Upper lobe of right lung (tissue), 1 donor: ENCODE measurements at regions not wholly inside any gene's neighbourhood (a gene's known extent, or its start where the extent isn't known, plus 50 kb on each side); places are given as distances from the start of the nearest gene placed in this dataset.

Experiments used
- ATAC-seq: fragments of 200-7000 bp; cut with Tn5 transposase; one replicate; pipeline ENCODE4 v1.9.1; 2020; ENCODE audit warnings: mild to moderate bottlenecking, moderate library complexity
- DNase-seq: peaks from one replicate; pipeline ENCODE4 v3.0.0-alpha.2; 2020
- H3K27ac ChIP-seq: fragments of 200-600 bp; one replicate; pipeline ENCODE4 v1.8.0; 2022
- H3K27me3 ChIP-seq: fragments of 200-600 bp; one replicate; pipeline ENCODE4 v1.8.0; 2022; ENCODE audit warnings: mild to moderate bottlenecking
- H3K36me3 ChIP-seq: fragments of 200-600 bp; one replicate; pipeline ENCODE4 v1.8.0; 2022
- H3K4me1 ChIP-seq: fragments of 200-600 bp; one replicate; pipeline ENCODE4 v1.8.0; 2022
- H3K4me3 ChIP-seq: fragments of 200-600 bp; one replicate; pipeline ENCODE4 v1.8.0; 2022; ENCODE audit warnings: mild to moderate bottlenecking
- H3K9me3 ChIP-seq: fragments of 200-600 bp; one replicate; pipeline ENCODE4 v1.8.0; 2022
- CTCF ChIP-seq: fragments of 200-600 bp; IDR thresholded peaks from one replicate; pipeline ENCODE4 v1.8.0; 2022; ENCODE audit warnings: antibody characterized with exemption
- intact Hi-C: fragments of 100-400 bp; cut with DNase I; formaldehyde crosslinking; loops from one replicate; pipeline ENCODE4 v1.11.0; 2022
- donor health status: DM: no; HTN: yes; CAD: no; lungs with severe emphysema.

GRCh38 chr5:152622628-152623027 lies 217.5 kb upstream of the NMUR2 start:
- intact Hi-C loops, result no loop called here
- no peak for ATAC-seq
- Histone ChIP-seq H3K27me3 (no peaks in the 10 kb centered on the region), H3K9me3 (no peaks in the 10 kb centered on the region), H3K4me1 (no peaks in the 10 kb centered on the region), H3K4me3 (no peak overlapping the region), H3K36me3 (no peaks in the 10 kb centered on the region), H3K27ac (no peak overlapping the region)
- no peak for TF ChIP-seq CTCF
- DNase-seq, result no peak

DNA sequence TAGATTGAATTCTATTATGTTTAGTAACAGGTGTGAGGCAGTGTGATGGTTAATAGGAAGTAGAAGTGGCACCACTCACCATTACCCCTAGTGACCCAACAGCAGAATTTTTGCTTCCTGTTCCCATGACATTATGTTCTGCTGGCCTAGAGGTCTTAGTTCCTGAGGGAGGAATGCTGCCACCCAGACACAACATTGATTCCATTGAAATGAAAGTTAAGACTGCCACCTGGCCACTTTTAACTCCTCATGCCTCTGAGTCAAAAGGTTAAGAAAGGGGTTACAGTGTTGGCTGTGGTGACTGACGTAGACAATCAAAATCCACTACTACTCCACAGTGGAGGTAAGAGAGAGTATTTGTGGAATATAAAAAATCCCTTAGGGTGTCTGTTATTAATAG lies 218.9 kb upstream of the NMUR2 start:
- no peaks in the 10 kb centered on the region for H3K9me3 ChIP-seq
- intact Hi-C loops, result no loop called here
- no peak for TF ChIP-seq CTCF
- no peak overlapping the region for H3K27ac ChIP-seq
- H3K4me1 ChIP-seq, result no peaks in the 10 kb centered on the region
- ATAC-seq (no peak), DNase-seq (no peak)
- H3K27me3 ChIP-seq, result no peaks in the 10 kb centered on the region
- H3K4me3 ChIP-seq, result no peak overlapping the region
- H3K36me3 ChIP-seq, result no peaks in the 10 kb centered on the region

- ATAC-seq, result no peak
- no peaks in the 10 kb centered on the region for H3K27me3 ChIP-seq
- DNase-seq, result no peak
- H3K27ac ChIP-seq, result no peak overlapping the region
- intact Hi-C loops, result no loop called here
- H3K4me3 ChIP-seq, result no peak overlapping the region
- no peaks in the 10 kb centered on the region for H3K36me3 ChIP-seq
- no peak for TF ChIP-seq CTCF
- no peaks in the 10 kb centered on the region for H3K9me3 ChIP-seq
- no peaks in the 10 kb centered on the region for H3K4me1 ChIP-seq
Measured at GRCh38 chr5:152625696-152626095, 220.6 kb upstream of the NMUR2 start.

DNA sequence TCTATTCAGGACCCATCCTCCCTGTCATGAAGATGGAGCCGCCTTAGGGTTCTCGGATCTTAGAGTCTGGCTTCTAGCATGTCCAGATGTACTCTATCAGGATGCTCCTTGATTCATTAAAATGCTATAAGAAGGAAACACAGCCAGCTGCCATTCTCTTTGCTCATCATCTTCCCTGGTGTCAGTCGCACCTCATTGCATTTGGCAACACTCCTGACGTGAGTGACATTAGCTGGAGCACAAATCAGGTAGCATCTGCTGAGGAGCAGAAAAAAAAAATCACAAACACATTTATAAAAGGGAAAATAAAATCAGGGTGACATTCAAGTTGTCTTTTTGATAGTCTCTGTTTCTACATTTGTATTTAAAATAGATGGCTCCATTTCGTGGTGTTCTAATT lies 226.1 kb upstream of the NMUR2 start:
- Histone ChIP-seq H3K27me3 (no peaks in the 10 kb centered on the region), H3K36me3 (no peaks in the 10 kb centered on the region), H3K27ac (peak overlapping the region; percentile 44), H3K9me3 (no peaks in the 10 kb centered on the region), H3K4me1 (no peaks in the 10 kb centered on the region), H3K4me3 (no peak overlapping the region)
- DNase-seq, result no peak
- intact Hi-C loops, result no loop called here
- TF ChIP-seq CTCF, result no peak
- ATAC-seq, result no peak

- H3K4me1 ChIP-seq, result no peaks in the 10 kb centered on the region
- no peak overlapping the region for H3K27ac ChIP-seq
- H3K27me3 ChIP-seq, result no peaks in the 10 kb centered on the region
- H3K4me3 ChIP-seq, result no peak overlapping the region
- no peaks in the 10 kb centered on the region for H3K9me3 ChIP-seq
- ATAC-seq (peak; percentile 23), DNase-seq (no peak)
- H3K36me3 ChIP-seq, result no peaks in the 10 kb centered on the region
- TF ChIP-seq CTCF, result no peak
- intact Hi-C loops, result no loop called here
Measured at GRCh38 chr5:152632360-152632759, 227.3 kb upstream of the NMUR2 start.

- no peak overlapping the region for H3K4me3 ChIP-seq
- TF ChIP-seq CTCF, result no peak
- no peak for DNase-seq
- H3K4me1 ChIP-seq, result no peaks in the 10 kb centered on the region
- H3K27me3 ChIP-seq, result no peaks in the 10 kb centered on the region
- no peak overlapping the region for H3K27ac ChIP-seq
- no peaks in the 10 kb centered on the region for H3K36me3 ChIP-seq
- no peaks in the 10 kb centered on the region for H3K9me3 ChIP-seq
- no peak for ATAC-seq
- intact Hi-C loops, result no loop called here
Measured at GRCh38 chr5:152634586-152634985, 229.5 kb upstream of the NMUR2 start.
